ENCODE measurements at regions not wholly inside any gene's neighbourhood (a gene's known extent, or its start where the extent isn't known, plus 50 kb on each side); places are given as distances from the start of the nearest gene placed in this dataset.

- TF ChIP-seq CTCF (IDR thresholded peaks at IDR 0.05) (no peak), POLR2A (IDR thresholded peaks at IDR 0.05) (no peak)
Observed at GRCh38 chr10:118531105-118531852, 64.2 kb downstream of the PRLHR start.
